K562 (cell line): ENCODE measurements at regions not wholly inside any gene's neighbourhood (a gene's known extent, or its start where the extent isn't known, plus 50 kb on each side); places are given as distances from the start of the nearest gene placed in this dataset.

ENCODE experiments used
- ATAC-seq: fragments of 200-7000 bp; cut with Tn5 transposase; 3 replicates; pipeline ENCODE4 v1.9.1; 2020; ENCODE audit warnings: moderate library complexity
- BruUV-seq: library from RNA; stranded (reverse); fragments of 400-500 nt; replicated peaks from 2 replicates; lab custom pipeline; 2021; lab: Mats Ljungman, UMichigan
- CTCF ChIA-PET: fragments of 300-600 bp; formaldehyde crosslinking; extraction: SDS; loops from one replicate; lab custom pipeline; 2021; ENCODE audit warnings: low intra/inter-chr PET ratio; lab: Yijun Ruan, JAX
- POLR2A ChIA-PET: fragments of 300-600, 350-650 bp; sonication (Branson Sonifier 250); formaldehyde crosslinking; extraction: SDS; loops from one replicate; lab custom pipeline; 2021; ENCODE audit warnings: antibody characterized with exemption, inconsistent platforms; lab: Yijun Ruan, JAX
- DNase-seq, 4 experiments: peaks; one replicate each; pipeline versions ENCODE4 v3.0.0 to v3.0.0-alpha.2; 2011 to 2018; ENCODE audit warnings: low spot score in 3 of 4, mixed read lengths in 3 of 4; ENCODE audit errors: extremely low read depth in 1 of 4
- FAIRE-seq: peaks from 2 replicates; lab custom pipeline; 2011; peaks lifted over from hg19 to GRCh38; lab: Jason Lieb, UNC
- H2AFZ ChIP-seq: 2 replicates; pipeline ENCODE4 v1.6.0; 2011; ENCODE audit warnings: low read depth, low read length, control low read depth, inconsistent platforms
- H3K27ac ChIP-seq: fragments of 200-600 bp; 3 replicates; pipeline ENCODE4 v1.8.0; 2011; ENCODE audit warnings: low read depth, mild to moderate bottlenecking, control low read depth, inconsistent platforms, low read length, moderate library complexity, mixed read lengths; ENCODE audit errors: extremely low read depth
- H3K27me3 ChIP-seq, 2 experiments: fragments of 300-600 bp in 1 of 2; 2 replicates in 1 of 2; 3 replicates in 1 of 2; pipeline versions ENCODE4 v1.6.0 to v1.8.0; 2011; ENCODE audit warnings: inconsistent platforms in 2 of 2, low read length in 2 of 2, mild to moderate bottlenecking in 1 of 2, mixed read lengths in 1 of 2, moderate library complexity in 1 of 2; ENCODE audit not compliant: control insufficient read depth in 2 of 2, insufficient read depth in 2 of 2
- H3K36me3 ChIP-seq: fragments of 300-600 bp; 3 replicates; pipeline ENCODE4 v1.8.0; 2011; ENCODE audit warnings: mild to moderate bottlenecking, low read length, inconsistent platforms; ENCODE audit not compliant: control insufficient read depth, insufficient read depth
- H3K4me1 ChIP-seq, 2 experiments: fragments of 200-600 bp in 1 of 2; replicated peaks in 1 of 2; 2 replicates in 1 of 2; 3 replicates in 1 of 2; pipeline versions ENCODE4 v1.5.1 to v1.8.0; 2011; ENCODE audit warnings: inconsistent platforms in 2 of 2, low read length in 2 of 2, mild to moderate bottlenecking in 1 of 2, mixed read lengths in 1 of 2, moderate library complexity in 1 of 2; ENCODE audit not compliant: control insufficient read depth in 2 of 2, insufficient read depth in 2 of 2
- H3K4me2 ChIP-seq: 2 replicates; pipeline ENCODE4 v1.6.1; 2011; ENCODE audit warnings: low read length, control low read depth, inconsistent platforms, mixed read lengths; ENCODE audit not compliant: insufficient read depth
- H3K4me3 ChIP-seq: fragments of 200-600 bp; sonication (generic), shearing (Covaris generic); 2 replicates; pipeline ENCODE4 v1.5.1; 2016; ENCODE audit warnings: control low read depth, inconsistent platforms
- H3K79me2 ChIP-seq: fragments of 200-600 bp; 3 replicates; pipeline ENCODE4 v1.8.0; 2011; ENCODE audit warnings: low read length, inconsistent platforms; ENCODE audit not compliant: control insufficient read depth, insufficient read depth
- H3K9ac ChIP-seq, 2 experiments: 2 replicates each; pipeline versions ENCODE4 v1.6.0 to v1.6.1; 2011; ENCODE audit warnings: low read depth in 2 of 2, low read length in 2 of 2, control low read depth in 1 of 2, inconsistent platforms in 1 of 2, mild to moderate bottlenecking in 1 of 2, mixed read lengths in 1 of 2; ENCODE audit not compliant: insufficient read depth in 1 of 2
- H3K9me1 ChIP-seq: one replicate; pipeline ENCODE4 v1.6.0; 2011; ENCODE audit warnings: inconsistent platforms, mild to moderate bottlenecking, low read length, moderate library complexity; ENCODE audit not compliant: control insufficient read depth, insufficient read depth
- H3K9me3 ChIP-seq: replicated peaks from 2 replicates; pipeline ENCODE4 v1.5.1; 2011; ENCODE audit warnings: low read depth, low read length, inconsistent platforms; ENCODE audit not compliant: control insufficient read depth, insufficient read depth
- H4K20me1 ChIP-seq: replicated peaks from 2 replicates; pipeline ENCODE4 v1.6.1; 2011; ENCODE audit warnings: low read length, inconsistent platforms, mixed read lengths; ENCODE audit not compliant: control insufficient read depth, insufficient read depth
- CREB1 ChIP-seq, 2 experiments: sonication (generic) in 1 of 2; formaldehyde crosslinking in 1 of 2; IDR thresholded peaks; 2 replicates each; pipeline versions ENCODE4 v1.6.1 to v1.8.0; 2012 to 2022; ENCODE audit warnings: inconsistent platforms in 1 of 2, mild to moderate bottlenecking in 1 of 2, missing genetic modification reagents in 1 of 2, moderate library complexity in 1 of 2
- CXXC5 ChIP-seq: fragments of 250-450 bp; sonication (Bioruptor Pico); IDR thresholded peaks from 2 replicates; pipeline ENCODE4 v1.8.0; 2022; ENCODE audit warnings: inconsistent platforms, mild to moderate bottlenecking, moderate library complexity
- HDAC6 ChIP-seq: IDR thresholded peaks from 2 replicates; pipeline ENCODE4 v1.6.1; 2012; ENCODE audit warnings: low read depth, mild to moderate bottlenecking, control low read depth, inconsistent platforms, low read length, moderate library complexity
- IRF2 ChIP-seq: sonication (generic); formaldehyde crosslinking; IDR thresholded peaks from 2 replicates; pipeline ENCODE4 v1.8.1; 2022; ENCODE audit warnings: mild to moderate bottlenecking, missing genetic modification reagents
- KDM5B ChIP-seq: fragments of 200-600 bp; sonication (generic); IDR thresholded peaks from 2 replicates; pipeline ENCODE4 v1.6.1; 2012; ENCODE audit warnings: low read depth, mild to moderate bottlenecking, moderate library complexity, low read length, control low read depth, inconsistent platforms; ENCODE audit not compliant: insufficient replicate concordance
- NR1H2 ChIP-seq: sonication (generic); formaldehyde crosslinking; IDR thresholded peaks from 2 replicates; pipeline ENCODE4 v1.4.0; 2020; ENCODE audit warnings: mild to moderate bottlenecking, missing genetic modification reagents
- SMAD1 ChIP-seq: fragments of 150-350 bp; IDR thresholded peaks from 2 replicates; pipeline ENCODE4 v1.6.1; 2014; ENCODE audit warnings: low read length, low read depth; ENCODE audit not compliant: partially characterized antibody
- SREBF1 ChIP-seq: fragments of 150-350 bp; IDR thresholded peaks from 2 replicates; pipeline ENCODE4 v1.6.1; 2014; ENCODE audit warnings: antibody characterized with exemption, low read depth, low read length, borderline replicate concordance
- STAG1 ChIP-seq: sonication (generic); formaldehyde crosslinking; IDR thresholded peaks from 2 replicates; pipeline ENCODE4 v1.5.0; 2020; ENCODE audit warnings: missing genetic modification reagents, borderline replicate concordance
- TBP ChIP-seq: optimal IDR thresholded peaks from 2 replicates; pipeline ENCODE3; 2011; ENCODE audit warnings: low read depth, low read length, improper control_type of control experiment
- TEAD2 ChIP-seq: fragments of 450-650 bp; IDR thresholded peaks from 2 replicates; pipeline ENCODE4 v1.6.1; 2016; ENCODE audit warnings: missing genetic modification characterization, control low read depth, missing compliant biosample characterization
- U2AF2 ChIP-seq: fragments of 200-400 bp; formaldehyde crosslinking; optimal IDR thresholded peaks from 2 replicates; pipeline ENCODE3; 2017; ENCODE audit warnings: low read depth, mild to moderate bottlenecking, low read length
- ZNF165 ChIP-seq: fragments of 250-450 bp; sonication (Bioruptor Pico); IDR thresholded peaks from 2 replicates; pipeline ENCODE4 v1.4.0; 2020; ENCODE audit warnings: borderline replicate concordance
- ZNF696 ChIP-seq: fragments of 250-450 bp; sonication (Bioruptor Pico); conservative IDR thresholded peaks from 2 replicates; pipeline ENCODE4 v1.4.0; 2020; ENCODE audit warnings: mild to moderate bottlenecking, moderate library complexity
- WGBS: fragments of 100-300 bp; shearing (Covaris generic); methylation state at CpG from one replicate; pipeline ENCODE4 v1.1.6; 2016; ENCODE audit warnings: low coverage, mixed read lengths; ENCODE audit not compliant: insufficient coverage; ENCODE audit errors: missing lambda C conversion rate; 5-methylcytosine and 5-hydroxymethylcytosine counted together
- in situ Hi-C: fragments of 300-500 bp; cut with MboI; formaldehyde crosslinking; loops from 4 replicates; pipeline ENCODE4 v1.15.0; 2018; ENCODE audit warnings: inconsistent platforms, mixed read lengths
- intact Hi-C: fragments of 100-400 bp; cut with micrococcal nuclease; formaldehyde crosslinking; loops from 2 replicates; pipeline ENCODE4 v1.14.2; 2022
- TF ChIP-seq, protein P1 (sequence below): sonication (generic); formaldehyde crosslinking; IDR thresholded peaks from 2 replicates; pipeline ENCODE4 v1.5.0; 2020; ENCODE audit warnings: missing genetic modification reagents
- TF ChIP-seq, protein P2 (sequence below): fragments of 450-650 bp; IDR thresholded peaks from 2 replicates; pipeline ENCODE4 v1.7.0; 2016; ENCODE audit warnings: borderline replicate concordance
- TF ChIP-seq, protein P3 (sequence below): fragments of 250-450 bp; sonication (Bioruptor Pico); IDR thresholded peaks from 2 replicates; pipeline ENCODE4 v1.4.0; 2020
- TF ChIP-seq, protein P4 (sequence below): fragments of 250-450 bp; sonication (Bioruptor Pico); IDR thresholded peaks from 2 replicates; pipeline ENCODE4 v1.9.0; 2021; ENCODE audit warnings: mild to moderate bottlenecking, inconsistent platforms

DNA sequence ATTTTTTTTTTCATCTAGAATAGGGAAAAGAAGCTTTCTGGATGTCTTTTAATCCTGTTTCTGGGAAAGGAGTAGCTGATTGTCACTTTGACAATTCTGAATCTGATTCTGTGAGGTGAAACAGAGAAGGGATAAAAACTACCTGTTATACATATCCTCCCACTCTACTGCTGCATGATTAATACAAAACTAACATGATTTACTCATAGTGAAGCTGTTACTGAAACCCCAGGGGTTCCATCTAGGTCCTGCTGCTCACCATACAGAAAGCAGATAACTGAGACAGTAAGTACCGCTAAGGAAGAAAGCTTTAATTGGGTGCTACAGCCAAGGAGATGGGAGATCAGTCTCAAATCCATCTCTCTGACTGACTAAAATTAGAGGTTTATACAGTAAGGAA, 610.9 kb upstream of the ALCAM start:
- in situ Hi-C loops: no loop called here
- TF ChIP-seq, protein P1, sequence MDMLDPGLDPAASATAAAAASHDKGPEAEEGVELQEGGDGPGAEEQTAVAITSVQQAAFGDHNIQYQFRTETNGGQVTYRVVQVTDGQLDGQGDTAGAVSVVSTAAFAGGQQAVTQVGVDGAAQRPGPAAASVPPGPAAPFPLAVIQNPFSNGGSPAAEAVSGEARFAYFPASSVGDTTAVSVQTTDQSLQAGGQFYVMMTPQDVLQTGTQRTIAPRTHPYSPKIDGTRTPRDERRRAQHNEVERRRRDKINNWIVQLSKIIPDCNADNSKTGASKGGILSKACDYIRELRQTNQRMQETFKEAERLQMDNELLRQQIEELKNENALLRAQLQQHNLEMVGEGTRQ (CRISPR knock-in tag): no peak
- TF ChIP-seq IRF2 (CRISPR knock-in tag): no peak
- no peak for TF ChIP-seq TBP
- TF ChIP-seq STAG1 (CRISPR knock-in tag): no peak
- TF ChIP-seq, protein P2, sequence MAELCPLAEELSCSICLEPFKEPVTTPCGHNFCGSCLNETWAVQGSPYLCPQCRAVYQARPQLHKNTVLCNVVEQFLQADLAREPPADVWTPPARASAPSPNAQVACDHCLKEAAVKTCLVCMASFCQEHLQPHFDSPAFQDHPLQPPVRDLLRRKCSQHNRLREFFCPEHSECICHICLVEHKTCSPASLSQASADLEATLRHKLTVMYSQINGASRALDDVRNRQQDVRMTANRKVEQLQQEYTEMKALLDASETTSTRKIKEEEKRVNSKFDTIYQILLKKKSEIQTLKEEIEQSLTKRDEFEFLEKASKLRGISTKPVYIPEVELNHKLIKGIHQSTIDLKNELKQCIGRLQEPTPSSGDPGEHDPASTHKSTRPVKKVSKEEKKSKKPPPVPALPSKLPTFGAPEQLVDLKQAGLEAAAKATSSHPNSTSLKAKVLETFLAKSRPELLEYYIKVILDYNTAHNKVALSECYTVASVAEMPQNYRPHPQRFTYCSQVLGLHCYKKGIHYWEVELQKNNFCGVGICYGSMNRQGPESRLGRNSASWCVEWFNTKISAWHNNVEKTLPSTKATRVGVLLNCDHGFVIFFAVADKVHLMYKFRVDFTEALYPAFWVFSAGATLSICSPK: no peak
- TF ChIP-seq, protein P3, sequence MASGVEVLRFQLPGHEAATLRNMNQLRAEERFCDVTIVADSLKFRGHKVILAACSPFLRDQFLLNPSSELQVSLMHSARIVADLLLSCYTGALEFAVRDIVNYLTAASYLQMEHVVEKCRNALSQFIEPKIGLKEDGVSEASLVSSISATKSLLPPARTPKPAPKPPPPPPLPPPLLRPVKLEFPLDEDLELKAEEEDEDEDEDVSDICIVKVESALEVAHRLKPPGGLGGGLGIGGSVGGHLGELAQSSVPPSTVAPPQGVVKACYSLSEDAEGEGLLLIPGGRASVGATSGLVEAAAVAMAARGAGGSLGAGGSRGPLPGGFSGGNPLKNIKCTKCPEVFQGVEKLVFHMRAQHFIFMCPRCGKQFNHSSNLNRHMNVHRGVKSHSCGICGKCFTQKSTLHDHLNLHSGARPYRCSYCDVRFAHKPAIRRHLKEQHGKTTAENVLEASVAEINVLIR: no peak
- TF ChIP-seq, protein P4, sequence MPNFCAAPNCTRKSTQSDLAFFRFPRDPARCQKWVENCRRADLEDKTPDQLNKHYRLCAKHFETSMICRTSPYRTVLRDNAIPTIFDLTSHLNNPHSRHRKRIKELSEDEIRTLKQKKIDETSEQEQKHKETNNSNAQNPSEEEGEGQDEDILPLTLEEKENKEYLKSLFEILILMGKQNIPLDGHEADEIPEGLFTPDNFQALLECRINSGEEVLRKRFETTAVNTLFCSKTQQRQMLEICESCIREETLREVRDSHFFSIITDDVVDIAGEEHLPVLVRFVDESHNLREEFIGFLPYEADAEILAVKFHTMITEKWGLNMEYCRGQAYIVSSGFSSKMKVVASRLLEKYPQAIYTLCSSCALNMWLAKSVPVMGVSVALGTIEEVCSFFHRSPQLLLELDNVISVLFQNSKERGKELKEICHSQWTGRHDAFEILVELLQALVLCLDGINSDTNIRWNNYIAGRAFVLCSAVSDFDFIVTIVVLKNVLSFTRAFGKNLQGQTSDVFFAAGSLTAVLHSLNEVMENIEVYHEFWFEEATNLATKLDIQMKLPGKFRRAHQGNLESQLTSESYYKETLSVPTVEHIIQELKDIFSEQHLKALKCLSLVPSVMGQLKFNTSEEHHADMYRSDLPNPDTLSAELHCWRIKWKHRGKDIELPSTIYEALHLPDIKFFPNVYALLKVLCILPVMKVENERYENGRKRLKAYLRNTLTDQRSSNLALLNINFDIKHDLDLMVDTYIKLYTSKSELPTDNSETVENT (CRISPR knock-in tag): no peak
- TF ChIP-seq CXXC5 (CRISPR knock-in tag): no peak
- TF ChIP-seq SMAD1: no peak
- TF ChIP-seq ZNF696 (CRISPR knock-in tag): no peak
- no peak for TF ChIP-seq ZNF165 (CRISPR knock-in tag)
- no peak for TF ChIP-seq TEAD2
- TF ChIP-seq SREBF1: no peak
- no peak for TF ChIP-seq NR1H2
- TF ChIP-seq U2AF2: no peak
- TF ChIP-seq CREB1 (IDR thresholded peaks at IDR 0.05): no peak
- TF ChIP-seq CREB1 (CRISPR knock-in tag; IDR thresholded peaks at IDR 0.05): no peak
- no peak for TF ChIP-seq HDAC6
- no peak for TF ChIP-seq KDM5B
- TF ChIP-seq, all 486 proteins: peak for 0
- H3K4me1 ChIP-seq: no peaks in the 10 kb centered on the region
- H3K4me2 ChIP-seq: no peak overlapping the region
- no peaks in the 10 kb centered on the region; the same call in 1 of the 2 replicates for H3K9me3 ChIP-seq
- CTCF ChIA-PET: no interaction called here
- 0% methylated on average over 1 of the region's 1 CpG for WGBS
- H3K27me3 ChIP-seq: no peaks in the 10 kb centered on the region
- no peak overlapping the region for H2AFZ ChIP-seq
- ATAC-seq: no peak
- FAIRE-seq: no peak
- no peak overlapping the region for H3K4me3 ChIP-seq
- no peaks in the 10 kb centered on the region for H3K79me2 ChIP-seq
- BruUV-seq: no TSS peak
- POLR2A ChIA-PET: no interaction called here
- intact Hi-C loops: no loop called here
- no peak overlapping the region for H3K27ac ChIP-seq
- no peaks in the 10 kb centered on the region for H3K36me3 ChIP-seq
- no peaks in the 10 kb centered on the region for H4K20me1 ChIP-seq
- no peaks in the 10 kb centered on the region for H3K9me1 ChIP-seq
- no peak for DNase-seq
- H3K9ac ChIP-seq: no peak overlapping the region
